ENCODE measurements at regions not wholly inside any gene's neighbourhood (a gene's known extent, or its start where the extent isn't known, plus 50 kb on each side); places are given as distances from the start of the nearest gene placed in this dataset.
A peak's percentile ranks its signal among the peaks of the same experiment; 100 is the strongest.
"Not testable (repeated sequence)": the region's sequence is repeated elsewhere in the genome, so short reads cannot be mapped to it uniquely, and the experiment has no call there.

DNA sequence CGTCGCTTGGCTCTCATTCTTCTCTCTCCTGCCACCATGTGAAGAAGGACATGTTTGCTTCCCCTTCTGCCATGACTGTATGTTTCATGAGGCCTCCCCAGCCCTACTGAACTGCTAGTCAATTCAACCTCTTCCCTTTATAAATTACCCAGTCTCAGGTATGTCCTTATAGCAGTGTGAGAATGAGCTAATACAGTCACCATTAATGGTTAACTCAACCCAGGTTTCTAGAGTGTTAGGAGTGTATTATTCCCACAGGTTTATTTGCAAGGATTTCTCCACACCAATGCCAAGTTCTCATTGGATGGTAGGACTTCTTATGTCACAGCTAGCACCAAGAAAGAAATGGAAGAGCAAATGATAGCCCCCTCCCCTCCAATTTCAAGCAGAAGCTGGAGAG lies 71.9 kb downstream of the DYNAP start:
- no peak overlapping the region for H3K4me3 Mint-ChIP-seq
- DNase-seq (no peak), ATAC-seq (no peak)
- H3K4me1 Mint-ChIP-seq, result no peaks in the 10 kb centered on the region
- peaks cover 0 to 3% (median 0%) of the 10 kb centered on the region in 9 donors for H3K9me3 Mint-ChIP-seq
- H3K27me3 Mint-ChIP-seq, result peaks cover 0 to 8% (median 3%) of the 10 kb centered on the region in 5 donors
- no peak overlapping the region for H3K27ac Mint-ChIP-seq
- POLR2A ChIA-PET, result no interaction called here
- no peaks in the 10 kb centered on the region for H3K36me3 Mint-ChIP-seq

DNA sequence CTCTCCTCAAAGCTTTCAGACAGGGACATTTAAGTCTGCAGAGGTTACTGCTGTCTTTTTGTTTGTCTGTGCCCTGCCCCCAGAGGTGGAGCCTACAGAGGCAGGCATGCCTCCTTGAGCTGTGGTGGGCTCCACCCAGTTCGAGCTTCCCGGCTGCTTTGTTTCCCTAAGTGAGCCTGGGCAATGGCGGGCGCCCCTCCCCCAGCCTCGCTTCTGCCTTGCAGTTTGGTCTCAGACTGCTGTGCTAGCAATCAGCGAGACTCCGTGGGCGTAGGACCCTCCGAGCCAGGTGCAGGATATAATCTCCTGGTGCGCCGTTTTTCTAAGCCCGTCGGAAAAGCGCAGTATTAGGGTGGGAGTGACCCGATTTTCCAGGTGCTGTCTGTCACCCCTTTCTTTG lies 78.7 kb downstream of the DYNAP start:
- H3K27ac Mint-ChIP-seq, H3K9me3 Mint-ChIP-seq, H3K36me3 Mint-ChIP-seq, ATAC-seq, DNase-seq, H3K4me1 Mint-ChIP-seq, H3K4me3 Mint-ChIP-seq, POLR2A ChIA-PET: not testable (repeated sequence)
- peaks cover 1 to 13% (median 8%) of the 10 kb centered on the region in 5 donors for H3K27me3 Mint-ChIP-seq

DNA sequence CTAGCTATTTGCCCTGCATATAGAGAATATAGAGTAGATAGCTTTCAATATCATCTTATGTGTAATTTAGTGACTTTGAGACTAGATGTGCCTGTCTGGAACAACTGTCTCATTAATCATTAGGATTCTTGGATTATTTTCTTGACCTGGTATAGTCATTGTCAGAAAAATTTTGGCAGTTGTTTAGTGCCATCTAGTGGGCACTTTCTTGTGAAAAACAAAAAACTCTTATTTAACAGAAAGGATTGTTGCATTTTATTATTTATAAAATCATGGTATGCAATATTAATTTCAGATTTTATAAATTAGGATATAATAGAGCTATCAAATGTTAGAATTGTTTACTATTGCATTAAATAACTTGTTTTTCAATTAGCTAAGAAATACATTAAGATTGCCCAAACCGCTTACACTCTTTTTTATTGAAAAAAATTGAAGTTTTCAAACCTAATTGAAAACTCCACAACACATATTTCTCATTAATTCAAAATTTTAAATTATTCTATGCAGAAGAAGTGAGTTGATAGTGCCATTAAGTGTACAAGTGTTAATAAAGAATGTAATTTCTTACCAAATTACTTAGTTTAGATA lies 80.3 kb downstream of the DYNAP start:
- Mint-ChIP-seq H3K9me3 (no peaks in the 10 kb centered on the region), H3K4me3 (no peak overlapping the region), H3K36me3 (no peaks in the 10 kb centered on the region), H3K27ac (no peak overlapping the region), H3K27me3 (peaks cover 1 to 13% (median 8%) of the 10 kb centered on the region in 5 donors), H3K4me1 (no peaks in the 10 kb centered on the region)
- DNase-seq, result peak in 4 of 10 donors; percentile 1 to 14 (median 12)
- ATAC-seq, result no peak
- POLR2A ChIA-PET, result no interaction called here

DNA sequence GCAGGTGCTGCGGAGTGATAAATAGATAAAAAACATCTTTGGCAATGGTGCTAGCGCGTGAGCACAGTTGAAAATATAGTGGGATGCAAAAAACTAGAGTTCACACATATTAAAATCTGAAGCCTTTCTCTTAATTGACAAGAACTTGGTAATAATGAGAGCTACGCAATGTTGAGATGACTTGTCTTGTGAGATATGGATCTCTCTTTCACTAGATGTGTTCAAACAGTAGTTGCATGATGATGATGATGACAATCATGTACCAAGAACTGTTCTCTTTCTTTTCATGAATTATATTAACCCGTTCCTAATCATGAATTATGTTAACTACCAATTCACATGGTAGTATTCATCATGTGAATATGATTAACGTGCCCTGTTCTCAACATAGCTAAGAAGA lies 81.1 kb downstream of the DYNAP start:
- ATAC-seq (no peak), DNase-seq (no peak)
- H3K4me1 Mint-ChIP-seq, result no peaks in the 10 kb centered on the region
- POLR2A ChIA-PET, result no interaction called here
- no peak overlapping the region for H3K27ac Mint-ChIP-seq
- H3K27me3 Mint-ChIP-seq, result peaks cover 1 to 13% (median 8%) of the 10 kb centered on the region in 5 donors
- H3K9me3 Mint-ChIP-seq, result no peaks in the 10 kb centered on the region
- no peaks in the 10 kb centered on the region for H3K36me3 Mint-ChIP-seq
- H3K4me3 Mint-ChIP-seq, result no peak overlapping the region

DNA sequence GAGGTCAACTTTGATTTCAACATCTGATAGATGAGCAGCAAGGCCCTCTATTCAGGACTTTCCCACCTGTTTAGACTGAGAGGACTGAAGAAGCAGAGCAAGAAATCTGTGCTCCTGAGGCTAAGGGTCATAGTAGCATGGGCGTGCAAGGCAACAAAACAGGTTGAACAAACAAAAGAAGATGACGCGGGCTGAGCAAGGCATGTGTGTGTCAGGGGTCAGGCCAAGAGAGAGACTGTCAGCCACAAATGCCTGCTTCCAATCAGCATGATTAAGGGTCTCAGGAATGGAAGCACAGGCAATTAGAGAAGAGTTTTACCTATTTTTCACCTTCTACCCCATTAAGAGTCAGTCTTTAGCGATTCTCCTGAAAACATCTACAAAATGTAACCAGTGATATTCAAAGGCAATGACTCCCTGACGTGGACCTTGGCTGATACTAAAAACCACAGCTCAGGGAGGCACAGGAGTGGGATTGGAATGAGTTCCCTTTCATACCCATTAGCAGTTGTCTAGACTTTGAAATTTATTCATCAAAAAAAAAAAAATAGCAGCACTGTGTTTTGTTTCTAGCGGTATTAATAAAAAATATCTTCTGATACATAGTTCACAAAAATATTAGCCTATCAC lies 81.9 kb downstream of the DYNAP start:
- peaks cover 0 to 12% (median 8%) of the 10 kb centered on the region in 5 donors for H3K27me3 Mint-ChIP-seq
- H3K4me1 Mint-ChIP-seq, result no peaks in the 10 kb centered on the region
- DNase-seq, result no peak
- no peak overlapping the region for H3K27ac Mint-ChIP-seq
- no peaks in the 10 kb centered on the region for H3K9me3 Mint-ChIP-seq
- no peak overlapping the region for H3K4me3 Mint-ChIP-seq
- POLR2A ChIA-PET, result no interaction called here
- H3K36me3 Mint-ChIP-seq, result no peaks in the 10 kb centered on the region
- ATAC-seq, result no peak

DNA sequence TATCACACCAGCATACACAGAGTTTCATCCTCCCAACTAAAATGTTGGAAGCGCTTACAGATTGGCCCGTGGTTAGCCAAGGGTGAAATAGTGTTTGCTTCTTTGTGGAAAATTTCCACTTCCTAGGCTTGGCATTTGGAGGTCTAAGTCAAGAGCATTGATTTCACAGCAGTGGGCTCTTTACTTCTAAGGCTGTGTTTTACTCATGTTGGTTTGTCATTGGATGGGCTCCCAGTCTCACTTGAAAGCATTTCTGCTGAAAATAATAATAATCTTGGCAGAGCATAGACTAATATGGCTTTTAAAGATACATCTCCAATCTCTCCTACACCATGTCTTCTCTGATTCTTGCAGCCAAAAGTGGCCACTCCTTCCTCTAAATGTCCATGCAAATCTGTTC lies 82.9 kb downstream of the DYNAP start:
- no peak for DNase-seq

DNA sequence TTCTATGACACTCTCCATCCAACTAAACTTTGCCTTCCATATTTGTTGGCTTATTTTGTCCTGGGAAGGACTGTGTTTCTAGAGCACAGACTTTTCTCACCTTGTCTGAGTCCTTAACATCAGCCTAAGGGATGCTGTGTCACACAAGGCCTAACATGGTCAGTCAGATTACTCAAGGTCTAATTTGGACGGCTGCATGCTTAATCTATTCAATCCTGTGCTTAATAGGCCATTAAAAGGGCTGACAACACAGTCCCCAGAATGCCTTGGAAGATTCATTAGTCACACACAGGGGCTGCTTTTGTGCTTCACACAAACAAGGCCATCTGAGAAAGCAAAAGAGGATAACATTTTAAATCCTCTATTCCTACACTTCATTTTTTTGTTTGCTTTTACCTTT lies 84.0 kb downstream of the DYNAP start:
- no peak for DNase-seq
- no peaks in the 10 kb centered on the region for H3K36me3 Mint-ChIP-seq
- ATAC-seq, result no peak
- POLR2A ChIA-PET, result no interaction called here
- H3K27ac Mint-ChIP-seq, result no peak overlapping the region
- no peaks in the 10 kb centered on the region for H3K4me1 Mint-ChIP-seq
- peaks cover 0 to 5% (median 4%) of the 10 kb centered on the region in 5 donors for H3K27me3 Mint-ChIP-seq
- no peak overlapping the region for H3K4me3 Mint-ChIP-seq
- no peaks in the 10 kb centered on the region for H3K9me3 Mint-ChIP-seq

More for the DNA sequence above, 82.9 kb downstream of the DYNAP start:
- no peak for ATAC-seq
- Mint-ChIP-seq H3K4me1 (no peaks in the 10 kb centered on the region), H3K9me3 (no peaks in the 10 kb centered on the region), H3K4me3 (no peak overlapping the region), H3K27ac (no peak overlapping the region), H3K27me3 (peaks cover 0 to 8% (median 5%) of the 10 kb centered on the region in 5 donors), H3K36me3 (no peaks in the 10 kb centered on the region)
- POLR2A ChIA-PET, result no interaction called here

DNA sequence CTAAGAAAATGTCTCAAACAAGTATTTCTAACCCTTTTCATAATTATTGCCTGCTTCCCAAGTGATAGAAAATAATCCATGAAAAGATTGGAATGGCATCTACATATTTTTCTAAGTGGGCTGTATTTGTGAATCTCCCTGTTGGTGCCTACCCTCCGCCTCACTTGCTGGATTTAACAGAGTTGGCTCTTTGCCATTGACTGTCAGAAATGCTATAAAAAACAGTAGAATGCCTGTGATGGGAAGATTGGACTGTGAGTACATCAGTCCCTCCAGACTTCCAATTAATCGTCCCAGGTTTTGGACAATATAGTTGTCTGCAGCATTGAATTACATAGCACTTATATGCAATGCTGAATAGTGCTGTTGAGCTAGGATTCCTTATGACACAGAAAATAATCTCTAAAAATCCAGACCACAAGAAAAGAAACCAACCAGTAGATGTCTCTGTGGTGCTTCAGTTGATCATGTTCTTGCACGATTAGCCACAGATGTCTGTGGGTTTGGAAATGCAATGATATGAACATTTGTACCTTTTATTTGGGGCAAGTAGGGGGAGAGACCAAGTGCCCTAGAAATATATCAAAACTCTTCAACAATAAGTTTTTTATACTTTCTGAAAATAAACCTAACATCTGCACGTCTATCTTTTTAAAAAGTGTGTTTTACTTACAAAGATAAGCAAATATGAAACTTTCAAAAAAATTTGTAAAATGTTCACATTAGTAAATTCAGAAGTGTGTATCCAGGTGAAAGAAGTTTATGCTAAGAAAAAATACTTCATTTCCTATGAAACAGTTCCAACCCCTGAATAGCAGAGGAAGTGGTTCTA lies 88.5 kb downstream of the DYNAP start:
- peak in 2 of 10 donors; percentile 6 to 16 for DNase-seq
- ATAC-seq, result no peak
- no peak overlapping the region for H3K27ac Mint-ChIP-seq
- no peaks in the 10 kb centered on the region for H3K4me1 Mint-ChIP-seq
- no peaks in the 10 kb centered on the region for H3K36me3 Mint-ChIP-seq
- no peaks in the 10 kb centered on the region for H3K9me3 Mint-ChIP-seq
- H3K27me3 Mint-ChIP-seq, result peaks cover 0 to 14% (median 0%) of the 10 kb centered on the region in 5 donors
- no peak overlapping the region for H3K4me3 Mint-ChIP-seq
- POLR2A ChIA-PET, result no interaction called here

DNA sequence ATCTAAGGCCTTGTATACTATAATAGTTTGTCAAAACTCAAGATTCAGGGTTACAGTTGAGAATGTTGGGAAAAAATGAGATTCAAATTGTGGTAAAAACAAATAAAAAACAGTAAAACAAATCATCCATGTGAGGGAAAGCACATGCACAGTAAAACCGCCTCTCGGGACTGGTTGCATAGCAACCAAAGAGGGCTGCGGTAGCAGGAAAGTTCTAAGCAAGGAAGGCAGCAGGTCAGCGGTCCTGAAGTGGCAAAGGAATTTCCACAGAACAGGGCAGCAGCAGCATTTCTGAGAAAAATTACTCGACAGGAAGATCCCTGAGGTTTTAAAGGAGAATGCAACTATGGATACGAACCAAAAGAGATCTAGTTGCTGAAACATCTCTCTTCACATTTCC lies 93.7 kb downstream of the DYNAP start:
- no peak overlapping the region for H3K27ac Mint-ChIP-seq
- H3K36me3 Mint-ChIP-seq, result no peaks in the 10 kb centered on the region
- H3K9me3 Mint-ChIP-seq, result peaks cover 0 to 2% (median 0%) of the 10 kb centered on the region in 9 donors
- H3K4me3 Mint-ChIP-seq, result no peak overlapping the region
- no peaks in the 10 kb centered on the region for H3K4me1 Mint-ChIP-seq
- H3K27me3 Mint-ChIP-seq, result peaks cover 0 to 35% (median 0%) of the 10 kb centered on the region in 5 donors
- no peak for ATAC-seq
- POLR2A ChIA-PET, result no interaction called here
- DNase-seq, result no peak

DNA sequence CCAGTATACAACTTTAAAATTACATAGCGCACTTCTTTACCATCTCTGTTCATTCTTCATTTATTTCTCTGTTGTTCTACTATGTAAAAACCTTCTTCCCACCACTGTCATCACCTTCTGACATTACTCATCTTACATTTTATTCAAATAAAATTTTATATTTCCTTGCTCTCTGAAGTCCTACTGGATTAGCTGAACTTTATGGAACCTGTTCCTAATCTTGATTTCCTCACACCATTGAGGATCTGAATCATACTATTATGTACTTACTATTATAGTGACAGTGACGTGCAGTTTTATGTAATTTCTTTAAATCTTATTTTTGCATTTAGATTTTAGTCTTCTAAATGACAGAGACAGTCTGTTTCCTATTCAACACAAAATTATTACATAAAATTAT lies 98.3 kb downstream of the DYNAP start:
- Mint-ChIP-seq H3K36me3 (no peaks in the 10 kb centered on the region), H3K4me3 (no peak overlapping the region), H3K9me3 (peaks cover 0 to 2% (median 0%) of the 10 kb centered on the region in 9 donors), H3K27ac (no peak overlapping the region), H3K27me3 (peaks cover 0 to 22% (median 0%) of the 10 kb centered on the region in 5 donors), H3K4me1 (no peaks in the 10 kb centered on the region)
- POLR2A ChIA-PET, result no interaction called here
- DNase-seq (no peak), ATAC-seq (no peak)

DNA sequence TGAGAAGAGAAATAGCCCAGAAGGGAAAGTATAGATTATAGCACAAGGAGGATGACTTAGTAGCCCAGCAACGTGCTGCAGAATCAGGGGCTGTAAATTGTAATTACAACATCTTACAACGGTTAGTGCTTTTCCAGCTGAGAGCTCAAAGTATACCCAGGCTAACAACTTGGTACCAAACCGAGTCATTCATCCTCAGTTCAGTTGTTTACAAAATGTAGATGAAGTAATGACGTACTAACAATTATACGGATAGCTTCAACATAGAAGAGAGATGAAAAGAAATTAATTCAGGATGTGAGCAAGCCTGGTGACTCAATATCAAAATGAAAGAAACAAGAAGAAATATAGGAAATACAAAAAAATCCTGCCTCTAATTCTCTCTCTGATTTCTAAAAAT lies 99.2 kb downstream of the DYNAP start:
- POLR2A ChIA-PET, result no interaction called here
- Mint-ChIP-seq H3K27me3 (peaks cover 0 to 14% (median 4%) of the 10 kb centered on the region in 5 donors), H3K4me1 (no peaks in the 10 kb centered on the region), H3K4me3 (no peak overlapping the region), H3K36me3 (no peaks in the 10 kb centered on the region), H3K27ac (no peak overlapping the region), H3K9me3 (peaks cover 0 to 2% (median 0%) of the 10 kb centered on the region in 9 donors)
- DNase-seq (no peak), ATAC-seq (no peak)

DNA sequence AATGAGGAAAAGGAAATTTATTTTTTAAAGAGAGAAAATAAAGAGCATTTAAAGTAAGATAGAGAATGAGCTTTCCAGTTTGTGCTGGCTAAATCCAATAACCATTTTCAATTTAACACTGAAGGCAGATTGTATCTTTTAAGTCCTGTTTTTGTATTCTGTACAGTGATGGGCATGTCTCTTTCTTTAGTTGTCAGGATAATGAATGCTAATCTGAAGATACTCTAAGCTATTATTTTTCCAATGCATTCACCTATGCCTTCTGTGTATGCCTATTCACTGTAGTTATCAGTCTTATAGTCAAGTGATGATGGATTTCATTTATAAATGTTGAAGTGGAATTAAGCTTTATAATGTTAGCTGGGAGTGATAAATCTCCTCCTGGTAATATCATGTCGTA lies 101.4 kb downstream of the DYNAP start:
- Mint-ChIP-seq H3K27me3 (peaks cover 0 to 9% (median 7%) of the 10 kb centered on the region in 5 donors), H3K4me3 (no peak overlapping the region), H3K9me3 (peaks cover 0 to 2% (median 0%) of the 10 kb centered on the region in 9 donors), H3K36me3 (no peaks in the 10 kb centered on the region), H3K4me1 (no peaks in the 10 kb centered on the region), H3K27ac (no peak overlapping the region)
- POLR2A ChIA-PET, result no interaction called here
- DNase-seq (no peak), ATAC-seq (no peak)

DNA sequence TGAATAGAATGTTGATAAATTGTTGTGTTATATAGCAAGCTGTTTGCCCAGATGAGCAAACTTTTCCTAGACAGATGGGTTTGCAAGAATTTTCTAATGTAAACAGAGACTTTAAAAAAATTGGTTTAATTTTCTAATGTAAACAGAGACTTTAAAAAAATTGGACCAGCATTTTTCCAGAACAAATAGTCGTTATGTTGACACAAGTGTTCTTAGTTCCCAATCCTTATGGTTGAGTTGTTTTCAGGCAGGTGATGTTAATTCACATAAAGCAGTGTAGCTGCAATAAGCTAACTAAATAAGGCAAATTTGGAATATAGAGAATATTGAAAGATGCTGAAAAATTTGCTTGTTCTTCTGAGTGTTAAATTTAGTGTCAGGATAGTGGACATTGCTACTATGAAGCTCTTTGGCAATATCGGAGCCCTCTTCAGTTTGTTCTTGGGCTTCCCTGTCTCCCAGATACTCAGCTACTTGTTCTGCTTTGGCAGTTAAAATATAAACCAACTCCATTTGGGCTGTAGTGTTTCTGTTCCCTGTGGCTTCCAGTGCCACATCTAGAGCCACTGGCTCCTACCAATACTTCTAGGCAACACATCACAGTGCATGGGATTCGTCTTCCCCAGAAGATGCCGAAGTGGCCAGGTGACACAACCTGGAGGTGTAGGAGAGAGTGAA lies 105.7 kb downstream of the DYNAP start:
- Mint-ChIP-seq H3K4me3 (no peak overlapping the region), H3K4me1 (no peaks in the 10 kb centered on the region), H3K9me3 (peaks cover 0 to 1% (median 0%) of the 10 kb centered on the region in 9 donors), H3K36me3 (no peaks in the 10 kb centered on the region), H3K27ac (no peak overlapping the region), H3K27me3 (peaks cover 0 to 11% (median 2%) of the 10 kb centered on the region in 5 donors)
- POLR2A ChIA-PET, result no interaction called here
- DNase-seq (no peak), ATAC-seq (no peak)
